HepG2 (cell line): ENCODE measurements at regions not wholly inside any gene's neighbourhood (a gene's known extent, or its start where the extent isn't known, plus 50 kb on each side); places are given as distances from the start of the nearest gene placed in this dataset.
A peak's percentile ranks its signal among the peaks of the same experiment; 100 is the strongest.

Source experiments
- ATAC-seq: fragments of 200-7000 bp; cut with Tn5 transposase; 3 replicates; pipeline ENCODE4 v1.9.1; 2020; ENCODE audit warnings: mild to moderate bottlenecking, moderate library complexity
- BruUV-seq: library from RNA; stranded (reverse); fragments of 400-500 nt; replicated peaks from 2 replicates; lab custom pipeline; 2021; lab: Mats Ljungman, UMichigan
- CTCF ChIA-PET: fragments of 300-600 bp; formaldehyde crosslinking; extraction: SDS; loops from one replicate; lab custom pipeline; 2021; ENCODE audit warnings: low total read pairs, inconsistent platforms, low intra/inter-chr PET ratio; lab: Yijun Ruan, JAX
- POLR2A ChIA-PET: fragments of 350-600 bp; sonication (Branson Sonifier 250); formaldehyde crosslinking; loops from one replicate; lab custom pipeline; 2020; ENCODE audit warnings: antibody characterized with exemption, inconsistent platforms; lab: Yijun Ruan, JAX
- DNase-seq: peaks from one replicate; pipeline ENCODE4 v3.0.0-alpha.2; 2015; ENCODE audit warnings: low spot score
- FAIRE-seq: peaks from 3 replicates; lab custom pipeline; 2011; peaks lifted over from hg19 to GRCh38; lab: Jason Lieb, UNC
- H2AFZ ChIP-seq: one replicate; pipeline ENCODE4 v1.6.1; 2011; ENCODE audit warnings: low read length, inconsistent platforms
- H3K27ac ChIP-seq: fragments of 300-600 bp; 3 replicates; pipeline ENCODE4 v1.8.0; 2011; ENCODE audit warnings: mixed run types, mild to moderate bottlenecking, mixed read lengths, low read length, inconsistent platforms; ENCODE audit not compliant: insufficient read depth; ENCODE audit errors: extremely low read length
- H3K27me3 ChIP-seq, 2 experiments: fragments of 200-600 bp in 1 of 2; 2 replicates in 1 of 2; 3 replicates in 1 of 2; pipeline versions ENCODE4 v1.6.0 to v1.8.0; 2011; ENCODE audit warnings: low read length in 2 of 2, mild to moderate bottlenecking in 2 of 2, moderate library complexity in 2 of 2, inconsistent platforms in 1 of 2; ENCODE audit not compliant: insufficient read depth in 2 of 2, control insufficient read depth in 1 of 2
- H3K36me3 ChIP-seq, 2 experiments: fragments of 200-600 bp in 1 of 2; replicated peaks in 1 of 2; 2 replicates in 1 of 2; 3 replicates in 1 of 2; pipeline versions ENCODE4 v1.5.1 to v1.8.0; 2011; ENCODE audit warnings: low read length in 2 of 2, inconsistent platforms in 1 of 2; ENCODE audit not compliant: insufficient read depth in 2 of 2, control insufficient read depth in 1 of 2
- H3K4me1 ChIP-seq: 2 replicates; pipeline ENCODE4 v1.5.1; 2012; ENCODE audit warnings: low read length, inconsistent platforms; ENCODE audit not compliant: insufficient read depth
- H3K4me2 ChIP-seq: 2 replicates; pipeline ENCODE4 v1.6.0; 2011; ENCODE audit warnings: low read depth, low read length, inconsistent platforms
- H3K4me3 ChIP-seq, 3 experiments: fragments of 200-600 bp in 1 of 3; sonication (generic), shearing (Covaris generic) in 1 of 3; replicated peaks in 1 of 3; 2 replicates each; pipeline ENCODE4 v1.5.1; 2011 to 2016; ENCODE audit warnings: low read length in 3 of 3, inconsistent platforms in 2 of 3, low read depth in 2 of 3, mild to moderate bottlenecking in 2 of 3, control low read depth in 1 of 3, mixed read lengths in 1 of 3; ENCODE audit not compliant: insufficient read depth in 1 of 3
- H3K79me2 ChIP-seq: one replicate; pipeline ENCODE4 v1.6.1; 2011; ENCODE audit warnings: low read length, inconsistent platforms; ENCODE audit not compliant: insufficient read depth
- H3K9ac ChIP-seq: 2 replicates; pipeline ENCODE4 v1.6.0; 2011; ENCODE audit warnings: mild to moderate bottlenecking, low read depth, low read length, inconsistent platforms; ENCODE audit not compliant: insufficient read depth
- H3K9me3 ChIP-seq: 2 replicates; pipeline ENCODE4 v1.5.1; 2012; ENCODE audit warnings: mild to moderate bottlenecking, low read length
- H4K20me1 ChIP-seq: 2 replicates; pipeline ENCODE4 v1.6.0; 2011; ENCODE audit warnings: inconsistent platforms, mild to moderate bottlenecking, low read length, moderate library complexity; ENCODE audit not compliant: insufficient read depth
- CERS6 ChIP-seq: sonication (generic); formaldehyde crosslinking; IDR thresholded peaks from 2 replicates; pipeline ENCODE4 v1.5.0; 2020; ENCODE audit warnings: missing genetic modification reagents
- FOXA1 ChIP-seq, 2 experiments: fragments of 450-650 bp in 1 of 2; sonication (generic) in 1 of 2; formaldehyde crosslinking in 1 of 2; IDR thresholded peaks; 2 replicates each; pipeline versions ENCODE4 v1.4.0 to v1.6.1; 2016 to 2020; ENCODE audit warnings: missing genetic modification reagents in 1 of 2
- JARID2 ChIP-seq: sonication (generic); formaldehyde crosslinking; IDR thresholded peaks from 2 replicates; pipeline ENCODE4 v1.8.1; 2023; ENCODE audit warnings: missing genetic modification reagents, inconsistent platforms; ENCODE audit not compliant: insufficient replicate concordance
- NCOA5 ChIP-seq: sonication (generic); formaldehyde crosslinking; IDR thresholded peaks from 2 replicates; pipeline ENCODE4 v1.4.0; 2020; ENCODE audit warnings: missing genetic modification reagents
- NFATC3 ChIP-seq: sonication (generic); formaldehyde crosslinking; IDR thresholded peaks from 2 replicates; pipeline ENCODE4 v1.5.1; 2020; ENCODE audit warnings: mild to moderate bottlenecking, missing genetic modification reagents
- PRDM15 ChIP-seq: sonication (generic); formaldehyde crosslinking; IDR thresholded peaks from 2 replicates; pipeline ENCODE4 v1.4.0; 2020; ENCODE audit warnings: missing genetic modification reagents
- SALL1 ChIP-seq: sonication (generic); formaldehyde crosslinking; IDR thresholded peaks from 2 replicates; pipeline ENCODE4 v1.8.0; 2022; ENCODE audit warnings: mild to moderate bottlenecking, missing genetic modification reagents
- SOX5 ChIP-seq: IDR thresholded peaks from 2 replicates; pipeline ENCODE4 v1.6.1; 2016; ENCODE audit warnings: borderline replicate concordance
- THAP11 ChIP-seq: IDR thresholded peaks from 2 replicates; pipeline ENCODE4 v1.6.1; 2016; ENCODE audit warnings: missing biosample characterization, missing genetic modification reagents
- ZNF564 ChIP-seq: sonication (generic); formaldehyde crosslinking; IDR thresholded peaks from 2 replicates; pipeline ENCODE4 v1.8.1; 2023; ENCODE audit warnings: mild to moderate bottlenecking, missing genetic modification reagents
- ZNF652 ChIP-seq: IDR thresholded peaks from 2 replicates; pipeline ENCODE4 v1.6.1; 2016; ENCODE audit warnings: low read depth, borderline replicate concordance
- ZNF772 ChIP-seq: sonication (generic); formaldehyde crosslinking; IDR thresholded peaks from 2 replicates; pipeline ENCODE4 v1.5.0; 2020; ENCODE audit warnings: mild to moderate bottlenecking, missing genetic modification reagents
- ZSCAN25 ChIP-seq: sonication (generic); formaldehyde crosslinking; IDR thresholded peaks from 2 replicates; pipeline ENCODE4 v1.8.0; 2022; ENCODE audit warnings: mild to moderate bottlenecking, missing genetic modification reagents
- WGBS: methylation state at CpG from one replicate; pipeline ENCODE4 v1.1.6; 2017; ENCODE audit warnings: low lambda C conversion rate; 5-methylcytosine and 5-hydroxymethylcytosine counted together
- in situ Hi-C: cut with HindIII; loops from 2 replicates; pipeline ENCODE4 v1.10.0; 2017; ENCODE audit warnings: low pct_unique_long_range_greater_than_20kb; ENCODE audit not compliant: extremely low pct_ligation_motif_present
- intact Hi-C: fragments of 100-400 bp; cut with micrococcal nuclease; formaldehyde crosslinking; loops from one replicate; pipeline ENCODE4 v1.10.0; 2022; ENCODE audit not compliant: unreplicated experiment
- TF ChIP-seq, protein P1 (sequence below): sonication (generic); formaldehyde crosslinking; IDR thresholded peaks from 2 replicates; pipeline ENCODE4 v1.4.0; 2020; ENCODE audit warnings: missing genetic modification reagents, borderline replicate concordance
- TF ChIP-seq, protein P2 (sequence below): sonication (generic); formaldehyde crosslinking; IDR thresholded peaks from 2 replicates; pipeline ENCODE4 v1.4.0; 2020; ENCODE audit warnings: mild to moderate bottlenecking, low read depth, missing genetic modification reagents
- TF ChIP-seq, protein P3 (sequence below): IDR thresholded peaks from 2 replicates; pipeline ENCODE4 v1.6.1; 2016; ENCODE audit warnings: missing genetic modification reagents, missing compliant biosample characterization

GRCh38 chr2:42930025-42930581 is 137.7 kb upstream of the HAAO start:
- ChIA-PET POLR2A (interaction anchor here (0.5 to 10.9 kb wide), 18 partner anchors 13 to 297 kb away, joined by 3 to 169 read pairs (median 7); partner anchors contain the start of genes HAAO and ZFP36L2), CTCF (interaction anchor here (1.4 to 1.7 kb wide), 3 partner anchors 17 to 71 kb away, joined by 4 to 6 read pairs (median 5); no protein-coding TSS in a partner anchor)
- BruUV-seq: no TSS peak
- Histone ChIP-seq H4K20me1 (no peaks in the 10 kb centered on the region), H3K79me2 (no peaks in the 10 kb centered on the region), H3K9ac (peak overlapping the region; percentile 73), H2AFZ (no peak overlapping the region), H3K27ac (peak overlapping the region; percentile 88), H3K4me1 (peaks cover 98% of the 10 kb centered on the region), H3K4me2 (peak overlapping the region; percentile 98), H3K27me3 (no peaks in the 10 kb centered on the region), H3K9me3 (no peaks in the 10 kb centered on the region), H3K4me3 (peak overlapping the region; percentile 52 to 74 (median 62)), H3K36me3 (no peaks in the 10 kb centered on the region)
- no peak for FAIRE-seq
- intact Hi-C loops (no loop called here), in situ Hi-C loops (no loop called here)
- ATAC-seq: peak; percentile 5
- 0% methylated on average over 5 of the region's 5 CpGs for WGBS
- DNase-seq: peak; percentile 58
- TF ChIP-seq SALL1 (CRISPR knock-in tag): 0 out of 2 replicates have a peak, but pooled peaks have one; percentile 13
- TF ChIP-seq ZNF652 (CRISPR knock-in tag): peak; percentile 73
- peak; percentile 31; the same call in 1 of the 2 replicates for TF ChIP-seq ZSCAN25 (CRISPR knock-in tag)
- TF ChIP-seq, protein P1, sequence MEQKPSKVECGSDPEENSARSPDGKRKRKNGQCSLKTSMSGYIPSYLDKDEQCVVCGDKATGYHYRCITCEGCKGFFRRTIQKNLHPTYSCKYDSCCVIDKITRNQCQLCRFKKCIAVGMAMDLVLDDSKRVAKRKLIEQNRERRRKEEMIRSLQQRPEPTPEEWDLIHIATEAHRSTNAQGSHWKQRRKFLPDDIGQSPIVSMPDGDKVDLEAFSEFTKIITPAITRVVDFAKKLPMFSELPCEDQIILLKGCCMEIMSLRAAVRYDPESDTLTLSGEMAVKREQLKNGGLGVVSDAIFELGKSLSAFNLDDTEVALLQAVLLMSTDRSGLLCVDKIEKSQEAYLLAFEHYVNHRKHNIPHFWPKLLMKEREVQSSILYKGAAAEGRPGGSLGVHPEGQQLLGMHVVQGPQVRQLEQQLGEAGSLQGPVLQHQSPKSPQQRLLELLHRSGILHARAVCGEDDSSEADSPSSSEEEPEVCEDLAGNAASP (CRISPR knock-in tag): peak; percentile 11; the same call in 1 of the 2 replicates
- TF ChIP-seq, protein P2, sequence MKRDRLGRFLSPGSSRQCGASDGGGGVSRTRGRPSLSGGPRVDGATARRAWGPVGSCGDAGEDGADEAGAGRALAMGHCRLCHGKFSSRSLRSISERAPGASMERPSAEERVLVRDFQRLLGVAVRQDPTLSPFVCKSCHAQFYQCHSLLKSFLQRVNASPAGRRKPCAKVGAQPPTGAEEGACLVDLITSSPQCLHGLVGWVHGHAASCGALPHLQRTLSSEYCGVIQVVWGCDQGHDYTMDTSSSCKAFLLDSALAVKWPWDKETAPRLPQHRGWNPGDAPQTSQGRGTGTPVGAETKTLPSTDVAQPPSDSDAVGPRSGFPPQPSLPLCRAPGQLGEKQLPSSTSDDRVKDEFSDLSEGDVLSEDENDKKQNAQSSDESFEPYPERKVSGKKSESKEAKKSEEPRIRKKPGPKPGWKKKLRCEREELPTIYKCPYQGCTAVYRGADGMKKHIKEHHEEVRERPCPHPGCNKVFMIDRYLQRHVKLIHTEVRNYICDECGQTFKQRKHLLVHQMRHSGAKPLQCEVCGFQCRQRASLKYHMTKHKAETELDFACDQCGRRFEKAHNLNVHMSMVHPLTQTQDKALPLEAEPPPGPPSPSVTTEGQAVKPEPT (CRISPR knock-in tag): no peak
- TF ChIP-seq THAP11 (CRISPR knock-in tag): peak; percentile 16; the same call in 1 of the 2 replicates
- TF ChIP-seq SOX5 (CRISPR knock-in tag): peak; percentile 36; the same call in 1 of the 2 replicates
- TF ChIP-seq FOXA1 (IDR thresholded peaks at IDR 0.05): no peak
- 0 out of 2 replicates have a peak, but pooled peaks have one; percentile 4 for TF ChIP-seq FOXA1 (CRISPR knock-in tag; IDR thresholded peaks at IDR 0.05)
- no peak for TF ChIP-seq ZNF564 (CRISPR knock-in tag)
- TF ChIP-seq, protein P3, sequence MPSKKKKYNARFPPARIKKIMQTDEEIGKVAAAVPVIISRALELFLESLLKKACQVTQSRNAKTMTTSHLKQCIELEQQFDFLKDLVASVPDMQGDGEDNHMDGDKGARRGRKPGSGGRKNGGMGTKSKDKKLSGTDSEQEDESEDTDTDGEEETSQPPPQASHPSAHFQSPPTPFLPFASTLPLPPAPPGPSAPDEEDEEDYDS (CRISPR knock-in tag): peak; percentile 53; the same call in 1 of the 2 replicates
- no peak for TF ChIP-seq NFATC3 (CRISPR knock-in tag)
- TF ChIP-seq CERS6 (CRISPR knock-in tag): no peak
- TF ChIP-seq NCOA5 (CRISPR knock-in tag): no peak
- no peak for TF ChIP-seq JARID2
- peak; percentile 81 for TF ChIP-seq PRDM15 (CRISPR knock-in tag)
- TF ChIP-seq ZNF772 (CRISPR knock-in tag): no peak
